ENCODE measurements at regions not wholly inside any gene's neighbourhood (a gene's known extent, or its start where the extent isn't known, plus 50 kb on each side); places are given as distances from the start of the nearest gene placed in this dataset.

DNA sequence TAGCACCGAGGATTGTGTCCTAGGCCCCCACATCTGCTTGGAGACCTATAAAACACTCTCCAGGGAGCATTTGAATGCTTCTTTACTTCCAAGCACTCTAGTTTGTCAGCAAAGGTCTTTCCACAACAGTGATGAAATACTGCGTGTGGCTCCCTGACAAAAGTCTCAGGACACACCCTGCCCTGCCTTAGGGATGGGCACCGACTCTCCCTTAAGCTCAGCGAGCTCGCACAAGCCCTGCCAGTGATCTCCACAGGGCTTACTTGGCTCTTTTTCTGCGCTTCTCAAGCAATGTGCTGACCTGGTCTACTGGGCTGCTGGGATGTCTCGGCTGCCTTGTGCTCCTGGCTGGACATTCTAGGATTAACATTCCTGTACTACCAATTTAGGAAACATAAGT, 84.3 kb upstream of the MPP7 start:
- TF ChIP-seq, protein P1, sequence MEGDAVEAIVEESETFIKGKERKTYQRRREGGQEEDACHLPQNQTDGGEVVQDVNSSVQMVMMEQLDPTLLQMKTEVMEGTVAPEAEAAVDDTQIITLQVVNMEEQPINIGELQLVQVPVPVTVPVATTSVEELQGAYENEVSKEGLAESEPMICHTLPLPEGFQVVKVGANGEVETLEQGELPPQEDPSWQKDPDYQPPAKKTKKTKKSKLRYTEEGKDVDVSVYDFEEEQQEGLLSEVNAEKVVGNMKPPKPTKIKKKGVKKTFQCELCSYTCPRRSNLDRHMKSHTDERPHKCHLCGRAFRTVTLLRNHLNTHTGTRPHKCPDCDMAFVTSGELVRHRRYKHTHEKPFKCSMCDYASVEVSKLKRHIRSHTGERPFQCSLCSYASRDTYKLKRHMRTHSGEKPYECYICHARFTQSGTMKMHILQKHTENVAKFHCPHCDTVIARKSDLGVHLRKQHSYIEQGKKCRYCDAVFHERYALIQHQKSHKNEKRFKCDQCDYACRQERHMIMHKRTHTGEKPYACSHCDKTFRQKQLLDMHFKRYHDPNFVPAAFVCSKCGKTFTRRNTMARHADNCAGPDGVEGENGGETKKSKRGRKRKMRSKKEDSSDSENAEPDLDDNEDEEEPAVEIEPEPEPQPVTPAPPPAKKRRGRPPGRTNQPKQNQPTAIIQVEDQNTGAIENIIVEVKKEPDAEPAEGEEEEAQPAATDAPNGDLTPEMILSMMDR (IDR thresholded peaks at IDR 0.05; ENCODE audit: borderline replicate concordance, extremely low read depth, low read length, poor library complexity, severe bottlenecking), result no peak
- no peak for TF ChIP-seq EZH2 (IDR thresholded peaks at IDR 0.05; ENCODE audit: borderline replicate concordance, low read depth, low read length, severe bottlenecking)

Data from DND-41 (cell line).